Hepatocyte (in vitro differentiated cells): ENCODE measurements at regions not wholly inside any gene's neighbourhood (a gene's known extent, or its start where the extent isn't known, plus 50 kb on each side); places are given as distances from the start of the nearest gene placed in this dataset.

ENCODE experiments used
- EZH2 ChIP-seq: fragments of 200-600 bp; sonication (generic); IDR thresholded peaks from 2 replicates; pipeline ENCODE4 v1.6.1; 2016; ENCODE audit warnings: antibody characterized with exemption, mild to moderate bottlenecking, borderline replicate concordance
- TF ChIP-seq, protein P1 (sequence below): fragments of 200-600 bp; sonication (generic); IDR thresholded peaks from 2 replicates; pipeline ENCODE4 v1.5.1; 2016; ENCODE audit warnings: antibody characterized with exemption, mild to moderate bottlenecking; ENCODE audit not compliant: poor library complexity

DNA sequence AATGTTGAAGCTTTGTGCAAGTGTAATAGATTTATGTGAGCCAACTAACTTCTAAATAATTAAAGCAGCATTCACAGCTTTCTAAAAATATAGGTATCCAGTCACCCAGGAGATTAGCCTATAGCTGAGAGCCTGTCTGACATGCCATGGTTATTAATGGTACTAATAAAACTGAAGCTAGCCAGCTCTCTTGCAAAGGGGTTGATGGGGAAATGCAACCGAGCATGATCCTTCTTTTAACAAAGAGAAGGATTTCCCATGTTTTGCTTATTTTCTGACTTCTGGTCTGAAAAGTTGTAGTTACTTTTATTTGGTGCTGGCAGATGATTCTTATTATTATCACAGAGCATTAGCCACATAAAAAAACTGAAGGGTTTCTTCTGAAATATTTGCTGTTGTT, 488.7 kb upstream of the CYLC2 start:
- TF ChIP-seq, protein P1, sequence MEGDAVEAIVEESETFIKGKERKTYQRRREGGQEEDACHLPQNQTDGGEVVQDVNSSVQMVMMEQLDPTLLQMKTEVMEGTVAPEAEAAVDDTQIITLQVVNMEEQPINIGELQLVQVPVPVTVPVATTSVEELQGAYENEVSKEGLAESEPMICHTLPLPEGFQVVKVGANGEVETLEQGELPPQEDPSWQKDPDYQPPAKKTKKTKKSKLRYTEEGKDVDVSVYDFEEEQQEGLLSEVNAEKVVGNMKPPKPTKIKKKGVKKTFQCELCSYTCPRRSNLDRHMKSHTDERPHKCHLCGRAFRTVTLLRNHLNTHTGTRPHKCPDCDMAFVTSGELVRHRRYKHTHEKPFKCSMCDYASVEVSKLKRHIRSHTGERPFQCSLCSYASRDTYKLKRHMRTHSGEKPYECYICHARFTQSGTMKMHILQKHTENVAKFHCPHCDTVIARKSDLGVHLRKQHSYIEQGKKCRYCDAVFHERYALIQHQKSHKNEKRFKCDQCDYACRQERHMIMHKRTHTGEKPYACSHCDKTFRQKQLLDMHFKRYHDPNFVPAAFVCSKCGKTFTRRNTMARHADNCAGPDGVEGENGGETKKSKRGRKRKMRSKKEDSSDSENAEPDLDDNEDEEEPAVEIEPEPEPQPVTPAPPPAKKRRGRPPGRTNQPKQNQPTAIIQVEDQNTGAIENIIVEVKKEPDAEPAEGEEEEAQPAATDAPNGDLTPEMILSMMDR = no peak
- TF ChIP-seq EZH2 = no peak
